Right lobe of liver (tissue), 6 donors: ENCODE measurements at regions not wholly inside any gene's neighbourhood (a gene's known extent, or its start where the extent isn't known, plus 50 kb on each side); places are given as distances from the start of the nearest gene placed in this dataset.

Experiments used
- ATAC-seq, 4 donors: fragments of 200-7000 bp; cut with Tn5 transposase; one replicate each; pipeline ENCODE4 v1.9.1; 2020; ENCODE audit warnings: mild to moderate bottlenecking in 4 of 4, moderate library complexity in 4 of 4
- DNase-seq, 3 donors: peaks; one replicate each; pipeline ENCODE4 v3.0.0-alpha.2; 2020
- H3K27ac ChIP-seq, 3 donors: fragments of 200-600 bp; one replicate each; pipeline ENCODE4 v1.8.0; 2022
- H3K27me3 ChIP-seq, 2 donors: fragments of 200-600 bp; one replicate each; pipeline ENCODE4 v1.8.0; 2022
- H3K36me3 ChIP-seq, 4 donors: fragments of 200-600 bp; sonication (generic) in 1 of 4; one replicate each; pipeline versions ENCODE4 v1.5.1 to v1.8.0; 2017 to 2022; ENCODE audit warnings: control low read depth in 1 of 4
- H3K4me1 ChIP-seq, 4 donors: fragments of 200-600 bp; sonication (generic) in 1 of 4; one replicate each; pipeline versions ENCODE4 v1.5.1 to v1.8.0; 2017 to 2022; ENCODE audit warnings: control low read depth in 1 of 4
- H3K4me3 ChIP-seq, 3 donors: fragments of 200-600 bp; one replicate each; pipeline ENCODE4 v1.8.0; 2022
- H3K9me3 ChIP-seq, 4 donors: fragments of 200-600 bp; sonication (generic) in 1 of 4; one replicate each; pipeline versions ENCODE4 v1.5.1 to v1.8.0; 2017 to 2022; ENCODE audit warnings: control low read depth in 1 of 4
- CTCF ChIP-seq, 4 donors: fragments of 200-600 bp in 3 of 4; fragments of 450-650 bp in 1 of 4; IDR thresholded peaks; one replicate each; pipeline versions ENCODE4 v1.5.1 to v1.8.0; 2016 to 2022; ENCODE audit warnings: antibody characterized with exemption in 4 of 4, mild to moderate bottlenecking in 2 of 4
- POLR2A ChIP-seq: fragments of 450-650 bp; IDR thresholded peaks from one replicate; pipeline ENCODE4 v1.6.1; 2017; ENCODE audit warnings: antibody characterized with exemption, mild to moderate bottlenecking
- WGBS: methylation state at CpG from one replicate; pipeline ENCODE4 v1.1.6; 2018; ENCODE audit warnings: low coverage, low lambda C conversion rate; ENCODE audit not compliant: insufficient coverage; ENCODE audit errors: missing lambda C conversion rate; 5-methylcytosine and 5-hydroxymethylcytosine counted together
- intact Hi-C, 2 donors: fragments of 100-400 bp; cut with DNase I; formaldehyde crosslinking; loops; one replicate each; pipeline versions ENCODE4 v1.11.2 to v1.14.1; 2022
- donor health status: DM: no; HTN: yes; CAD: no.
- donor health status: DM: no; HTN: no; CAD: no.
- donor health status: DM: no; HTN: no; CAD: no.
- donor health status: DM: no; HTN: yes; CAD: no.
- donor health status: DM: no; HTN: yes; CAD: no.

GRCh38 chr4:96025011-96025410 is 185.1 kb downstream of the PDHA2 start:
- DNase-seq (no peak), ATAC-seq (no peak)
- H3K27me3 ChIP-seq: no peaks in the 10 kb centered on the region
- no peaks in the 10 kb centered on the region for H3K4me1 ChIP-seq
- H3K9me3 ChIP-seq: no peaks in the 10 kb centered on the region
- intact Hi-C loops: no loop called here
- no peaks in the 10 kb centered on the region for H3K36me3 ChIP-seq
- 20% methylated on average over 1 of the region's 1 CpG for WGBS
- no peak overlapping the region for H3K4me3 ChIP-seq
- TF ChIP-seq POLR2A (no peak), CTCF (IDR thresholded peaks at IDR 0.05) (no peak)
- H3K27ac ChIP-seq: no peak overlapping the region

GRCh38 chr4:96035727-96036126 is 195.8 kb downstream of the PDHA2 start:
- peak in 3 of 4 donors; percentile 26 to 51 (median 30) for TF ChIP-seq CTCF (IDR thresholded peaks at IDR 0.05)
- no peak for TF ChIP-seq POLR2A
- H3K9me3 ChIP-seq: no peaks in the 10 kb centered on the region
- DNase-seq (no peak), ATAC-seq (peak; percentile 20 to 44 (median 30))
- no peaks in the 10 kb centered on the region for H3K36me3 ChIP-seq
- H3K27me3 ChIP-seq: no peaks in the 10 kb centered on the region
- no peak overlapping the region for H3K4me3 ChIP-seq
- intact Hi-C loops: no loop called here
- no peaks in the 10 kb centered on the region for H3K4me1 ChIP-seq
- H3K27ac ChIP-seq: no peak overlapping the region

- intact Hi-C loops: no loop called here
- Histone ChIP-seq H3K27me3 (no peaks in the 10 kb centered on the region), H3K27ac (no peak overlapping the region), H3K4me1 (no peaks in the 10 kb centered on the region), H3K9me3 (no peaks in the 10 kb centered on the region), H3K4me3 (no peak overlapping the region), H3K36me3 (no peaks in the 10 kb centered on the region)
- TF ChIP-seq CTCF (IDR thresholded peaks at IDR 0.05) (no peak), POLR2A (no peak)
- DNase-seq (no peak), ATAC-seq (no peak)
- 43% methylated on average over 3 of the region's 3 CpGs for WGBS
Measured at GRCh38 chr4:96036781-96037180, 196.9 kb downstream of the PDHA2 start.

GRCh38 chr4:96037705-96038104 is 197.8 kb downstream of the PDHA2 start:
- H3K4me3 ChIP-seq: no peak overlapping the region
- WGBS: 39% methylated on average over 2 of the region's 2 CpGs
- no peaks in the 10 kb centered on the region for H3K27me3 ChIP-seq
- no peak for TF ChIP-seq CTCF (IDR thresholded peaks at IDR 0.05)
- TF ChIP-seq POLR2A: no peak
- no peak for DNase-seq
- intact Hi-C loops: no loop called here
- ATAC-seq: no peak
- no peak overlapping the region for H3K27ac ChIP-seq
- H3K36me3 ChIP-seq: no peaks in the 10 kb centered on the region
- no peaks in the 10 kb centered on the region for H3K9me3 ChIP-seq
- no peaks in the 10 kb centered on the region for H3K4me1 ChIP-seq

GRCh38 chr4:96039217-96039616 is 199.3 kb downstream of the PDHA2 start:
- TF ChIP-seq POLR2A (no peak), CTCF (IDR thresholded peaks at IDR 0.05) (no peak)
- intact Hi-C loops: no loop called here

More at GRCh38 chr4:96039217-96039616, 199.3 kb downstream of the PDHA2 start:
- ATAC-seq: no peak
- Histone ChIP-seq H3K36me3 (no peaks in the 10 kb centered on the region), H3K4me1 (no peaks in the 10 kb centered on the region), H3K9me3 (no peaks in the 10 kb centered on the region), H3K27me3 (no peaks in the 10 kb centered on the region), H3K27ac (no peak overlapping the region), H3K4me3 (no peak overlapping the region)
- WGBS: 6% methylated on average over 1 of the region's 1 CpG
- DNase-seq: no peak
